Neuronal stem cell (in vitro differentiated cells): ENCODE measurements at regions not wholly inside any gene's neighbourhood (a gene's known extent, or its start where the extent isn't known, plus 50 kb on each side); places are given as distances from the start of the nearest gene placed in this dataset.
"Not testable (repeated sequence)": the region's sequence is repeated elsewhere in the genome, so short reads cannot be mapped to it uniquely, and the experiment has no call there.

Experiments used
- DNase-seq: peaks from one replicate; pipeline ENCODE4 v3.0.0-alpha.2; 2013; ENCODE audit warnings: low spot score
- H2AFZ ChIP-seq: one replicate; pipeline ENCODE4 v1.6.1; 2013; ENCODE audit warnings: mild to moderate bottlenecking, low read length, inconsistent platforms
- H2AK5ac ChIP-seq: 2 replicates; pipeline ENCODE4 v1.6.1; 2013; ENCODE audit warnings: low read depth, mild to moderate bottlenecking, inconsistent platforms, low read length, moderate library complexity, mixed read lengths
- H2BK120ac ChIP-seq: 2 replicates; pipeline ENCODE4 v1.6.1; 2013; ENCODE audit warnings: low read depth, mild to moderate bottlenecking, inconsistent platforms, low read length, moderate library complexity, mixed read lengths
- H2BK12ac ChIP-seq: one replicate; pipeline ENCODE4 v1.6.1; 2013; ENCODE audit warnings: low read length, inconsistent platforms
- H2BK15ac ChIP-seq: 2 replicates; pipeline ENCODE4 v1.6.1; 2013; ENCODE audit warnings: mild to moderate bottlenecking, low read length, inconsistent platforms, mixed read lengths
- H2BK5ac ChIP-seq: one replicate; pipeline ENCODE4 v1.6.1; 2013; ENCODE audit warnings: inconsistent platforms, mild to moderate bottlenecking, low read length, moderate library complexity
- H3K14ac ChIP-seq: one replicate; pipeline ENCODE4 v1.6.1; 2013; ENCODE audit warnings: low read length, inconsistent platforms
- H3K18ac ChIP-seq: 2 replicates; pipeline ENCODE4 v1.6.1; 2013; ENCODE audit warnings: low read length, inconsistent platforms
- H3K23ac ChIP-seq: 2 replicates; pipeline ENCODE4 v1.6.1; 2013; ENCODE audit warnings: low read depth, mild to moderate bottlenecking, mixed read lengths, low read length, inconsistent platforms; ENCODE audit not compliant: poor library complexity
- H3K27ac ChIP-seq: replicated peaks from 3 replicates; pipeline ENCODE4 v1.5.1; 2013; ENCODE audit warnings: low read length, inconsistent platforms
- H3K27me3 ChIP-seq, 3 experiments: 2 replicates each; pipeline ENCODE4 v1.6.1; 2013; ENCODE audit warnings: low read length in 3 of 3, mild to moderate bottlenecking in 2 of 3, inconsistent platforms in 1 of 3, low read depth in 1 of 3, mixed read lengths in 1 of 3, moderate library complexity in 1 of 3; ENCODE audit not compliant: control insufficient read depth in 3 of 3, insufficient read depth in 3 of 3
- H3K36me3 ChIP-seq, 2 donors: replicated peaks in 1 of 2; 2 replicates each; pipeline ENCODE4 v1.6.1; 2013; ENCODE audit warnings: low read length in 2 of 2; ENCODE audit not compliant: control insufficient read depth in 2 of 2, insufficient read depth in 2 of 2
- H3K4ac ChIP-seq: 2 replicates; pipeline ENCODE4 v1.6.1; 2013; ENCODE audit warnings: inconsistent platforms, mild to moderate bottlenecking, low read length, moderate library complexity
- H3K4me1 ChIP-seq, 2 donors: 1 replicate in 1 of 2; 2 replicates in 1 of 2; pipeline ENCODE4 v1.6.1; 2013; ENCODE audit warnings: low read length in 2 of 2, low read depth in 1 of 2; ENCODE audit not compliant: control insufficient read depth in 2 of 2, insufficient read depth in 1 of 2
- H3K4me2 ChIP-seq: one replicate; pipeline ENCODE4 v1.6.1; 2013; ENCODE audit warnings: mild to moderate bottlenecking, low read length, inconsistent platforms; ENCODE audit not compliant: insufficient read depth, poor library complexity, severe bottlenecking
- H3K4me3 ChIP-seq, 2 donors: 2 replicates each; pipeline ENCODE4 v1.5.1; 2013; ENCODE audit warnings: low read length in 2 of 2, mild to moderate bottlenecking in 2 of 2, inconsistent platforms in 1 of 2, moderate library complexity in 1 of 2
- H3K79me1 ChIP-seq: one replicate; pipeline ENCODE4 v1.6.1; 2013; ENCODE audit warnings: low read depth, mild to moderate bottlenecking, inconsistent platforms, low read length, moderate library complexity
- H3K9ac ChIP-seq: one replicate; pipeline ENCODE4 v1.6.1; 2013; ENCODE audit warnings: mild to moderate bottlenecking, low read depth, low read length, inconsistent platforms; ENCODE audit not compliant: poor library complexity
- H3K9me3 ChIP-seq, 2 donors: replicated peaks in 1 of 2; 2 replicates each; pipeline versions ENCODE3 to v1.6.1; 2013; ENCODE audit warnings: low read length in 2 of 2, mild to moderate bottlenecking in 2 of 2, inconsistent platforms in 1 of 2, low read depth in 1 of 2, mixed read lengths in 1 of 2, moderate library complexity in 1 of 2; ENCODE audit not compliant: control insufficient read depth in 2 of 2, insufficient read depth in 1 of 2
- H4K8ac ChIP-seq: one replicate; pipeline ENCODE4 v1.6.1; 2013; ENCODE audit warnings: low read depth, mild to moderate bottlenecking, inconsistent platforms, low read length, moderate library complexity
- H4K91ac ChIP-seq: one replicate; pipeline ENCODE4 v1.6.1; 2013; ENCODE audit warnings: low read length, low read depth, mild to moderate bottlenecking, inconsistent platforms; ENCODE audit not compliant: poor library complexity
- WGBS, 2 donors: extraction: QIAGEN DNeasy Blood & Tissue Kit; methylation state at CpG; one replicate each; pipeline ENCODE4 v1.1.7; 2013; ENCODE audit warnings: missing lambda C conversion rate in 2 of 2, mixed read lengths in 1 of 2; ENCODE audit not compliant: insufficient read length in 2 of 2, insufficient replicate concordance in 1 of 2; ENCODE audit errors: extremely low coverage in 2 of 2; 5-methylcytosine and 5-hydroxymethylcytosine counted together

DNA sequence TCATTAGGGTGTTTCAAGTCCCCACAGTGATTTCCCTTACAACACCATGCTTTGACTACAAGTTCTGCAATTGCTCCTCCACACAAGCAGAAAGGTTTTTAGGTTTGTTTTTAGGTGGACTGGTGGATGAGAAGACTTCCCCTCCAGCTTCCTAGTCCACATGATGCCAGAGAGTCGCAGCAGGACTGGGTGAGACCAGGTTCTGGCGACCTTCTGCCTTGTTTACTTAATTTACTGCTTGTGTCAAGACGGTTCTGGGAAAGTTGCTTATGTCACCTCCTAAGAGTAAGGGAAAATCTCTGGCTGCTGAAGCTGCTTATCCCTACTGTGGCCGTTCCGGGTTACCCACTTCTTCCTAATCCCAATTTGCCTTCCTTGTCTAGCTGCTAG is 76.4 kb downstream of the GLUL start:
- H3K18ac ChIP-seq, result no peak overlapping the region
- H3K9ac ChIP-seq, result no peak overlapping the region
- H4K91ac ChIP-seq, result no peak overlapping the region
- H4K8ac ChIP-seq, result no peak overlapping the region
- no peak overlapping the region for H2BK120ac ChIP-seq
- DNase-seq, result no peak
- WGBS, 2 donors, result no CpG with 5 or more reads among the region's 5 CpGs
- peak overlapping the region; percentile 2 for H3K27ac ChIP-seq
- no peak overlapping the region for H2AK5ac ChIP-seq
- peaks cover 0 to 3% of the 10 kb centered on the region in 2 donors for H3K4me1 ChIP-seq
- no peak overlapping the region for H2BK5ac ChIP-seq
- H2AFZ ChIP-seq, result no peak overlapping the region
- no peak overlapping the region for H3K4me3 ChIP-seq
- H3K27me3 ChIP-seq, result no peaks in the 10 kb centered on the region
- H2BK12ac ChIP-seq, result no peak overlapping the region
- H3K14ac ChIP-seq, result no peak overlapping the region
- H3K4ac ChIP-seq, result no peak overlapping the region
- no peak overlapping the region for H2BK15ac ChIP-seq
- no peaks in the 10 kb centered on the region for H3K36me3 ChIP-seq
- H3K23ac ChIP-seq, result no peak overlapping the region
- H3K9me3 ChIP-seq, result no peaks in the 10 kb centered on the region
- no peaks in the 10 kb centered on the region for H3K79me1 ChIP-seq
- H3K4me2 ChIP-seq, result no peak overlapping the region

DNA sequence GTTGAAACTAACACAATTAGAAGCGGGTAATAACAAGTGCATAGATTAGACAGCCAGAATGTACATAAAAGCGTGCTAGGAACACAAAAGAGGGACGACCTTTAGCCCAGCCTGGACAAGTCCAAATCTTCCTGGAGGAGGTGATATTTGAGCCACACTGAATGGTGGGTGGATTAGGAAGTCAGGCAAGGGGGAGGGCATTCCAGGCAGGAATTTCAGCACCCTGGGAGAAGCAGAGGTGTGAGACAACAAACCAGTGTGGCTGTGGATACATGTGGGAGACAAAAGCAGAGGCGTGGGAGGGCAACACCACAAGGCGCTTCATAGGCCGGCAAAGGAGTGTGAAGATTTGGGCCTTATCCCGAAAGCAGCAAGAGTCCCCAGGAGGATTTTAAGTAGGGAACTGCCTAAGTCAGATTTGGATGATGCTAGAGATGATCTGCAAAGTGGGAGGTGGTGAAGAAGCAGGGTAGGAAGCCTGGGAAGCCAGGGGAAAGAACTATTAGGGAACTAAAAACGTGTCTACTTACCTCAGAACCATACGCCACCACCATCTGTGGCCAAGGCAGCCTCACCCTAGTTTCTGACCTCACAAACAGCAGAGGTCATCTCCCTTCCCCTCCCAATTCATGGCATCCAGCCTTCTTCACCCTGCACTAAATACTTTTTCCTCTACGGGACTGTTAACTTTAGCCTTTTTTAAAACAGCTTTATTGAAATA is 81.8 kb downstream of the GLUL start:
- Histone ChIP-seq H2BK12ac (no peak overlapping the region), H3K9me3 (no peaks in the 10 kb centered on the region), H3K4me3 (no peak overlapping the region), H2BK120ac (no peak overlapping the region), H2AFZ (peak overlapping the region; percentile 64), H3K23ac (no peak overlapping the region), H3K4me2 (no peak overlapping the region), H3K36me3 (no peaks in the 10 kb centered on the region), H3K4me1 (peaks cover 8 to 10% of the 10 kb centered on the region in 2 donors), H3K27ac (peak overlapping the region; percentile 2), H3K27me3 (no peaks in the 10 kb centered on the region), H3K9ac (no peak overlapping the region), H3K18ac (peak overlapping the region; percentile 3), H3K79me1 (no peaks in the 10 kb centered on the region), H2BK5ac (no peak overlapping the region), H3K14ac (no peak overlapping the region), H4K8ac (no peak overlapping the region), H2BK15ac (no peak overlapping the region), H4K91ac (no peak overlapping the region), H2AK5ac (no peak overlapping the region), H3K4ac (no peak overlapping the region)
- no peak for DNase-seq
- WGBS, 2 donors, result no CpG with 5 or more reads among the region's 10 CpGs

GRCh38 chr1:182308826-182309225 is 82.8 kb downstream of the GLUL start:
- Histone ChIP-seq H3K4me2 (no peak overlapping the region), H3K27ac (peak overlapping the region; percentile 13), H3K23ac (no peak overlapping the region), H3K4me3 (no peak overlapping the region), H4K91ac (no peak overlapping the region), H3K14ac (no peak overlapping the region), H2BK15ac (no peak overlapping the region), H3K18ac (no peak overlapping the region), H3K36me3 (no peaks in the 10 kb centered on the region), H3K4me1 (peaks cover 8% of the 10 kb centered on the region in 2 donors), H2BK5ac (no peak overlapping the region), H4K8ac (no peak overlapping the region), H2AFZ (no peak overlapping the region), H3K9ac (no peak overlapping the region), H3K79me1 (no peaks in the 10 kb centered on the region), H2BK12ac (no peak overlapping the region), H3K4ac (no peak overlapping the region), H3K27me3 (no peaks in the 10 kb centered on the region), H2AK5ac (no peak overlapping the region), H2BK120ac (no peak overlapping the region), H3K9me3 (no peaks in the 10 kb centered on the region)
- DNase-seq, result no peak

DNA sequence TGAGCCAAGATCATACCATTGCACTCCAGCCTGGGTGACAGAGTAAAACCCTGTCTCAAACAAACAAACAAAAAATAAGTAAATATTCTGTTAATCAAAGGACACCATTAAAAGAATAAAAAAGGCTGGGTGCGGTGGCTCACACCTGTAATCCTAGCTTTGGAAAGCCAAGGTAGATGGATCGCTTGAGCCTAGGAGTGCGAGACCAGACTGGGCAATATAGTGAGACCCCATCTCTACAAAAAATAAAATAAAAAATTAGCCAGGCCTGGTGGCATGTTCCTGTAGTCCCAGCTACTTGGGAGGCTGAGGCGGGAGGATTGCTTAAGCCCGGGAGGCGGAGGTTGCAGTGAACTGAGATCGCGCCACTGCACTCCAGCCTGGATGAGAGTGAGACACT is 84.1 kb downstream of the GLUL start:
- H2BK5ac ChIP-seq, H3K14ac ChIP-seq, H3K4me2 ChIP-seq, H4K91ac ChIP-seq, H2BK15ac ChIP-seq, H3K27ac ChIP-seq, H2BK120ac ChIP-seq, H3K4me1 ChIP-seq, H3K36me3 ChIP-seq, H2BK12ac ChIP-seq, H3K9me3 ChIP-seq, H2AK5ac ChIP-seq, H3K4me3 ChIP-seq, H3K27me3 ChIP-seq, H3K4ac ChIP-seq, H3K9ac ChIP-seq, H2AFZ ChIP-seq, DNase-seq, H4K8ac ChIP-seq, H3K18ac ChIP-seq, H3K23ac ChIP-seq, H3K79me1 ChIP-seq: not testable (repeated sequence)
- no CpG with 5 or more reads among the region's 8 CpGs for WGBS, 2 donors
